ENCODE measurements at regions not wholly inside any gene's neighbourhood (a gene's known extent, or its start where the extent isn't known, plus 50 kb on each side); places are given as distances from the start of the nearest gene placed in this dataset.

- no peaks in the 10 kb centered on the region for H3K27me3 ChIP-seq
- H3K4me3 ChIP-seq, result no peak overlapping the region
- WGBS (ENCODE audit: insufficient coverage, low coverage, low lambda C conversion rate, missing lambda C conversion rate), result 71% methylated on average over 1 of the region's 1 CpG
- ATAC-seq (no peak), DNase-seq (no peak)
- no peaks in the 10 kb centered on the region for H3K9me3 ChIP-seq
- no peak overlapping the region for H3K27ac ChIP-seq
- intact Hi-C loops (cut with DNase I), result no loop called here
- no peak for TF ChIP-seq CTCF (IDR thresholded peaks at IDR 0.05)
- no peak for TF ChIP-seq POLR2A (IDR thresholded peaks at IDR 0.05)
- no peaks in the 10 kb centered on the region for H3K36me3 ChIP-seq
- no peaks in the 10 kb centered on the region for H3K4me1 ChIP-seq
Observed at GRCh38 chr2:136195226-136195625, 77.3 kb upstream of the CXCR4 start.

- 64% methylated on average over 4 of the region's 4 CpGs for WGBS (ENCODE audit: insufficient coverage, low coverage, low lambda C conversion rate, missing lambda C conversion rate)
- no peak overlapping the region for H3K27ac ChIP-seq
- no peaks in the 10 kb centered on the region for H3K4me1 ChIP-seq
- no peaks in the 10 kb centered on the region for H3K27me3 ChIP-seq
- no peak overlapping the region for H3K4me3 ChIP-seq
- DNase-seq, result no peak
- ATAC-seq, result no peak
- TF ChIP-seq CTCF (IDR thresholded peaks at IDR 0.05) (no peak), POLR2A (IDR thresholded peaks at IDR 0.05) (no peak)
- intact Hi-C loops (cut with DNase I), result no loop called here
- H3K9me3 ChIP-seq, result no peaks in the 10 kb centered on the region
- H3K36me3 ChIP-seq, result no peaks in the 10 kb centered on the region
Observed at GRCh38 chr2:136191041-136191440, 73.1 kb upstream of the CXCR4 start.

- no peak for DNase-seq
- no peak for TF ChIP-seq CTCF (IDR thresholded peaks at IDR 0.05)
- TF ChIP-seq POLR2A (IDR thresholded peaks at IDR 0.05), result no peak
- no peak for ATAC-seq
- intact Hi-C loops (cut with DNase I), result no loop called here
- no peaks in the 10 kb centered on the region for H3K9me3 ChIP-seq
- WGBS (ENCODE audit: insufficient coverage, low coverage, low lambda C conversion rate, missing lambda C conversion rate), result 32% methylated on average over 5 of the region's 5 CpGs
- no peak overlapping the region for H3K4me3 ChIP-seq
- no peaks in the 10 kb centered on the region for H3K27me3 ChIP-seq
- H3K4me1 ChIP-seq, result no peaks in the 10 kb centered on the region
- no peak overlapping the region for H3K27ac ChIP-seq
- H3K36me3 ChIP-seq, result no peaks in the 10 kb centered on the region
Observed at GRCh38 chr2:136189221-136189782, 71.4 kb upstream of the CXCR4 start.

GRCh38 chr2:136188086-136188485 lies 70.1 kb upstream of the CXCR4 start:
- Histone ChIP-seq H3K27ac (no peak overlapping the region), H3K4me3 (no peak overlapping the region), H3K27me3 (no peaks in the 10 kb centered on the region), H3K9me3 (no peaks in the 10 kb centered on the region), H3K36me3 (no peaks in the 10 kb centered on the region), H3K4me1 (no peaks in the 10 kb centered on the region)
- no CpG with 5 or more reads among the region's 3 CpGs for WGBS (ENCODE audit: insufficient coverage, low coverage, low lambda C conversion rate, missing lambda C conversion rate)
- ATAC-seq (no peak), DNase-seq (no peak)
- intact Hi-C loops (cut with DNase I), result no loop called here
- no peak for TF ChIP-seq CTCF (IDR thresholded peaks at IDR 0.05)
- TF ChIP-seq POLR2A (IDR thresholded peaks at IDR 0.05), result no peak

All from right lobe of liver (tissue), 6 donors.